HepG2 (cell line): ENCODE measurements at regions not wholly inside any gene's neighbourhood (a gene's known extent, or its start where the extent isn't known, plus 50 kb on each side); places are given as distances from the start of the nearest gene placed in this dataset.

ENCODE experiments used
- ATAC-seq: fragments of 200-7000 bp; cut with Tn5 transposase; 3 replicates; pipeline ENCODE4 v1.9.1; 2020; ENCODE audit warnings: mild to moderate bottlenecking, moderate library complexity
- BruUV-seq: library from RNA; stranded (reverse); fragments of 400-500 nt; replicated peaks from 2 replicates; lab custom pipeline; 2021; lab: Mats Ljungman, UMichigan
- CTCF ChIA-PET: fragments of 300-600 bp; formaldehyde crosslinking; extraction: SDS; loops from one replicate; lab custom pipeline; 2021; ENCODE audit warnings: low total read pairs, inconsistent platforms, low intra/inter-chr PET ratio; lab: Yijun Ruan, JAX
- POLR2A ChIA-PET: fragments of 350-600 bp; sonication (Branson Sonifier 250); formaldehyde crosslinking; loops from one replicate; lab custom pipeline; 2020; ENCODE audit warnings: antibody characterized with exemption, inconsistent platforms; lab: Yijun Ruan, JAX
- DNase-seq: peaks from one replicate; pipeline ENCODE4 v3.0.0-alpha.2; 2015; ENCODE audit warnings: low spot score
- FAIRE-seq: peaks from 3 replicates; lab custom pipeline; 2011; peaks lifted over from hg19 to GRCh38; lab: Jason Lieb, UNC
- H2AFZ ChIP-seq: one replicate; pipeline ENCODE4 v1.6.1; 2011; ENCODE audit warnings: low read length, inconsistent platforms
- H3K27ac ChIP-seq: fragments of 300-600 bp; 3 replicates; pipeline ENCODE4 v1.8.0; 2011; ENCODE audit warnings: mixed run types, mild to moderate bottlenecking, mixed read lengths, low read length, inconsistent platforms; ENCODE audit not compliant: insufficient read depth; ENCODE audit errors: extremely low read length
- H3K27me3 ChIP-seq, 2 experiments: fragments of 200-600 bp in 1 of 2; 2 replicates in 1 of 2; 3 replicates in 1 of 2; pipeline versions ENCODE4 v1.6.0 to v1.8.0; 2011; ENCODE audit warnings: low read length in 2 of 2, mild to moderate bottlenecking in 2 of 2, moderate library complexity in 2 of 2, inconsistent platforms in 1 of 2; ENCODE audit not compliant: insufficient read depth in 2 of 2, control insufficient read depth in 1 of 2
- H3K36me3 ChIP-seq, 2 experiments: fragments of 200-600 bp in 1 of 2; replicated peaks in 1 of 2; 2 replicates in 1 of 2; 3 replicates in 1 of 2; pipeline versions ENCODE4 v1.5.1 to v1.8.0; 2011; ENCODE audit warnings: low read length in 2 of 2, inconsistent platforms in 1 of 2; ENCODE audit not compliant: insufficient read depth in 2 of 2, control insufficient read depth in 1 of 2
- H3K4me1 ChIP-seq: 2 replicates; pipeline ENCODE4 v1.5.1; 2012; ENCODE audit warnings: low read length, inconsistent platforms; ENCODE audit not compliant: insufficient read depth
- H3K4me2 ChIP-seq: 2 replicates; pipeline ENCODE4 v1.6.0; 2011; ENCODE audit warnings: low read depth, low read length, inconsistent platforms
- H3K4me3 ChIP-seq, 3 experiments: fragments of 200-600 bp in 1 of 3; sonication (generic), shearing (Covaris generic) in 1 of 3; replicated peaks in 1 of 3; 2 replicates each; pipeline ENCODE4 v1.5.1; 2011 to 2016; ENCODE audit warnings: low read length in 3 of 3, inconsistent platforms in 2 of 3, low read depth in 2 of 3, mild to moderate bottlenecking in 2 of 3, control low read depth in 1 of 3, mixed read lengths in 1 of 3; ENCODE audit not compliant: insufficient read depth in 1 of 3
- H3K79me2 ChIP-seq: one replicate; pipeline ENCODE4 v1.6.1; 2011; ENCODE audit warnings: low read length, inconsistent platforms; ENCODE audit not compliant: insufficient read depth
- H3K9ac ChIP-seq: 2 replicates; pipeline ENCODE4 v1.6.0; 2011; ENCODE audit warnings: mild to moderate bottlenecking, low read depth, low read length, inconsistent platforms; ENCODE audit not compliant: insufficient read depth
- H3K9me3 ChIP-seq: 2 replicates; pipeline ENCODE4 v1.5.1; 2012; ENCODE audit warnings: mild to moderate bottlenecking, low read length
- H4K20me1 ChIP-seq: 2 replicates; pipeline ENCODE4 v1.6.0; 2011; ENCODE audit warnings: inconsistent platforms, mild to moderate bottlenecking, low read length, moderate library complexity; ENCODE audit not compliant: insufficient read depth
- CCDC6 ChIP-seq: sonication (generic); formaldehyde crosslinking; IDR thresholded peaks from 2 replicates; pipeline ENCODE4 v1.8.1; 2022; ENCODE audit warnings: mild to moderate bottlenecking, missing genetic modification reagents, moderate library complexity
- GATAD1 ChIP-seq: IDR thresholded peaks from 2 replicates; pipeline ENCODE4 v1.6.1; 2016; ENCODE audit warnings: missing genetic modification reagents, missing compliant biosample characterization
- HMGA1 ChIP-seq: sonication (generic); formaldehyde crosslinking; conservative IDR thresholded peaks from 2 replicates; pipeline ENCODE4 v1.4.0; 2020; ENCODE audit warnings: missing genetic modification reagents
- IKZF1 ChIP-seq: fragments of 450-650 bp; IDR thresholded peaks from 2 replicates; pipeline ENCODE4 v1.7.1; 2016
- JDP2 ChIP-seq: sonication (generic); formaldehyde crosslinking; IDR thresholded peaks from 2 replicates; pipeline ENCODE4 v1.8.1; 2022; ENCODE audit warnings: missing genetic modification reagents, borderline replicate concordance
- PHF21A ChIP-seq: sonication (generic); formaldehyde crosslinking; IDR thresholded peaks from 2 replicates; pipeline ENCODE4 v1.5.0; 2020; ENCODE audit warnings: mild to moderate bottlenecking, missing genetic modification reagents
- POLR2AphosphoS5 ChIP-seq: IDR thresholded peaks from 2 replicates; pipeline ENCODE4 v1.6.1; 2012; ENCODE audit warnings: low read depth, low read length
- POLR2G ChIP-seq: fragments of 200-400 bp; formaldehyde crosslinking; IDR thresholded peaks from 2 replicates; pipeline ENCODE4 v1.6.1; 2018; ENCODE audit warnings: mild to moderate bottlenecking, low read depth, low read length, moderate library complexity
- PPARG ChIP-seq: conservative IDR thresholded peaks from 2 replicates; pipeline ENCODE4 v1.6.1; 2016; ENCODE audit warnings: missing biosample characterization, missing genetic modification reagents
- RBM39 ChIP-seq: fragments of 200-400 bp; formaldehyde crosslinking; IDR thresholded peaks from one replicate; pipeline ENCODE4 v1.6.1; 2018; ENCODE audit warnings: antibody characterized with exemption, mild to moderate bottlenecking, low read depth, low read length; ENCODE audit not compliant: poor library complexity, severe bottlenecking
- RXRB ChIP-seq: IDR thresholded peaks from 2 replicates; pipeline ENCODE4 v1.6.1; 2016; ENCODE audit warnings: borderline replicate concordance, missing genetic modification reagents, missing compliant biosample characterization
- SMAD1 ChIP-seq: sonication (generic); formaldehyde crosslinking; IDR thresholded peaks from 2 replicates; pipeline ENCODE4 v1.4.0; 2020; ENCODE audit warnings: missing genetic modification reagents, low read depth, mild to moderate bottlenecking, borderline replicate concordance
- TBP ChIP-seq: sonication (generic); formaldehyde crosslinking; IDR thresholded peaks from 2 replicates; pipeline ENCODE4 v1.5.0; 2020; ENCODE audit warnings: missing genetic modification reagents
- TBX3 ChIP-seq: fragments of 450-650 bp; IDR thresholded peaks from 2 replicates; pipeline ENCODE4 v1.6.1; 2017; ENCODE audit warnings: antibody characterized with exemption, mild to moderate bottlenecking, inconsistent platforms, borderline replicate concordance
- THYN1 ChIP-seq: sonication (generic); formaldehyde crosslinking; IDR thresholded peaks from 2 replicates; pipeline ENCODE4 v1.8.1; 2023; ENCODE audit warnings: low read depth, mild to moderate bottlenecking, moderate library complexity, missing genetic modification reagents, borderline replicate concordance
- ZNF205 ChIP-seq: IDR thresholded peaks from 2 replicates; pipeline ENCODE4 v1.6.1; 2018; ENCODE audit warnings: missing biosample characterization, missing genetic modification reagents
- ZNF292 ChIP-seq: sonication (generic); formaldehyde crosslinking; IDR thresholded peaks from 2 replicates; pipeline ENCODE4 v1.8.1; 2022; ENCODE audit warnings: mild to moderate bottlenecking, low read depth, missing genetic modification reagents, borderline replicate concordance
- ZNF644 ChIP-seq: IDR thresholded peaks from 2 replicates; pipeline ENCODE4 v1.6.1; 2016; ENCODE audit warnings: low read depth
- ZNF720 ChIP-seq: sonication (generic); formaldehyde crosslinking; IDR thresholded peaks from 2 replicates; pipeline ENCODE4 v1.4.0; 2020; ENCODE audit warnings: missing genetic modification reagents
- WGBS: methylation state at CpG from one replicate; pipeline ENCODE4 v1.1.6; 2017; ENCODE audit warnings: low lambda C conversion rate; 5-methylcytosine and 5-hydroxymethylcytosine counted together
- in situ Hi-C: cut with HindIII; loops from 2 replicates; pipeline ENCODE4 v1.10.0; 2017; ENCODE audit warnings: low pct_unique_long_range_greater_than_20kb; ENCODE audit not compliant: extremely low pct_ligation_motif_present
- intact Hi-C: fragments of 100-400 bp; cut with micrococcal nuclease; formaldehyde crosslinking; loops from one replicate; pipeline ENCODE4 v1.10.0; 2022; ENCODE audit not compliant: unreplicated experiment
- TF ChIP-seq, protein P1 (sequence below): sonication (generic); formaldehyde crosslinking; IDR thresholded peaks from 2 replicates; pipeline ENCODE4 v1.9.0; 2022; ENCODE audit warnings: missing genetic modification reagents, mild to moderate bottlenecking, borderline replicate concordance
- TF ChIP-seq, protein P2 (sequence below): IDR thresholded peaks from 2 replicates; pipeline ENCODE4 v1.6.1; 2016; ENCODE audit warnings: mild to moderate bottlenecking, missing biosample characterization, missing genetic modification reagents
- TF ChIP-seq, protein P3 (sequence below): sonication (generic); formaldehyde crosslinking; IDR thresholded peaks from 2 replicates; pipeline ENCODE4 v1.5.1; 2020; ENCODE audit warnings: missing genetic modification reagents, mild to moderate bottlenecking, borderline replicate concordance

DNA sequence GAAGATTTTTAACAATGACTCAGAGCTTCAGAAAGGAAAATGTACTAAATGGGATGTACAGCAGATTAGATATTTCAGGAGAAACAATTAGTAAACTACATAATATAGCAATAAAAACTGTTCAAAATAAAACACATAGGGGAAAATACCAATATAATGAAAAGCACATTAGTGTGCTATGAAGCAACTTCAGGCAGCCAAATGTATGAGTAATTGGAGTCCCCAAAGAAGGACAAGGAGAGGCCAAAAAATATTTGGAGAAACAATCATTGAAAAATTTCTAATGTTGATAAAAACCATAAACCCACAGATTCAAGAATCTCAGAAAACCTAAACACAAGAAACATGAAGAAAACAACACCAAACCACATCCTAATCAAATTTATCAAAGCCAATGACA is 129.3 kb upstream of the CHRDL1 start (continued):
- TF ChIP-seq, protein P1, sequence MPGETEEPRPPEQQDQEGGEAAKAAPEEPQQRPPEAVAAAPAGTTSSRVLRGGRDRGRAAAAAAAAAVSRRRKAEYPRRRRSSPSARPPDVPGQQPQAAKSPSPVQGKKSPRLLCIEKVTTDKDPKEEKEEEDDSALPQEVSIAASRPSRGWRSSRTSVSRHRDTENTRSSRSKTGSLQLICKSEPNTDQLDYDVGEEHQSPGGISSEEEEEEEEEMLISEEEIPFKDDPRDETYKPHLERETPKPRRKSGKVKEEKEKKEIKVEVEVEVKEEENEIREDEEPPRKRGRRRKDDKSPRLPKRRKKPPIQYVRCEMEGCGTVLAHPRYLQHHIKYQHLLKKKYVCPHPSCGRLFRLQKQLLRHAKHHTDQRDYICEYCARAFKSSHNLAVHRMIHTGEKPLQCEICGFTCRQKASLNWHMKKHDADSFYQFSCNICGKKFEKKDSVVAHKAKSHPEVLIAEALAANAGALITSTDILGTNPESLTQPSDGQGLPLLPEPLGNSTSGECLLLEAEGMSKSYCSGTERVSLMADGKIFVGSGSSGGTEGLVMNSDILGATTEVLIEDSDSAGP (CRISPR knock-in tag), result no peak
- TF ChIP-seq, protein P2, sequence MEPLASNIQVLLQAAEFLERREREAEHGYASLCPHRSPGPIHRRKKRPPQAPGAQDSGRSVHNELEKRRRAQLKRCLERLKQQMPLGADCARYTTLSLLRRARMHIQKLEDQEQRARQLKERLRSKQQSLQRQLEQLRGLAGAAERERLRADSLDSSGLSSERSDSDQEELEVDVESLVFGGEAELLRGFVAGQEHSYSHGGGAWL, result no peak
- TF ChIP-seq POLR2G, result no peak
- TF ChIP-seq ZNF292 (CRISPR knock-in tag), result no peak
- TF ChIP-seq IKZF1, result no peak
- no peak for TF ChIP-seq GATAD1
- TF ChIP-seq SMAD1 (CRISPR knock-in tag), result no peak
- no peak for TF ChIP-seq POLR2AphosphoS5
- TF ChIP-seq TBP, result no peak
- TF ChIP-seq, protein P3, sequence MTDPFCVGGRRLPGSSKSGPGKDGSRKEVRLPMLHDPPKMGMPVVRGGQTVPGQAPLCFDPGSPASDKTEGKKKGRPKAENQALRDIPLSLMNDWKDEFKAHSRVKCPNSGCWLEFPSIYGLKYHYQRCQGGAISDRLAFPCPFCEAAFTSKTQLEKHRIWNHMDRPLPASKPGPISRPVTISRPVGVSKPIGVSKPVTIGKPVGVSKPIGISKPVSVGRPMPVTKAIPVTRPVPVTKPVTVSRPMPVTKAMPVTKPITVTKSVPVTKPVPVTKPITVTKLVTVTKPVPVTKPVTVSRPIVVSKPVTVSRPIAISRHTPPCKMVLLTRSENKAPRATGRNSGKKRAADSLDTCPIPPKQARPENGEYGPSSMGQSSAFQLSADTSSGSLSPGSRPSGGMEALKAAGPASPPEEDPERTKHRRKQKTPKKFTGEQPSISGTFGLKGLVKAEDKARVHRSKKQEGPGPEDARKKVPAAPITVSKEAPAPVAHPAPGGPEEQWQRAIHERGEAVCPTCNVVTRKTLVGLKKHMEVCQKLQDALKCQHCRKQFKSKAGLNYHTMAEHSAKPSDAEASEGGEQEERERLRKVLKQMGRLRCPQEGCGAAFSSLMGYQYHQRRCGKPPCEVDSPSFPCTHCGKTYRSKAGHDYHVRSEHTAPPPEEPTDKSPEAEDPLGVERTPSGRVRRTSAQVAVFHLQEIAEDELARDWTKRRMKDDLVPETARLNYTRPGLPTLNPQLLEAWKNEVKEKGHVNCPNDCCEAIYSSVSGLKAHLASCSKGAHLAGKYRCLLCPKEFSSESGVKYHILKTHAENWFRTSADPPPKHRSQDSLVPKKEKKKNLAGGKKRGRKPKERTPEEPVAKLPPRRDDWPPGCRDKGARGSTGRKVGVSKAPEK (CRISPR knock-in tag), result no peak

DNA sequence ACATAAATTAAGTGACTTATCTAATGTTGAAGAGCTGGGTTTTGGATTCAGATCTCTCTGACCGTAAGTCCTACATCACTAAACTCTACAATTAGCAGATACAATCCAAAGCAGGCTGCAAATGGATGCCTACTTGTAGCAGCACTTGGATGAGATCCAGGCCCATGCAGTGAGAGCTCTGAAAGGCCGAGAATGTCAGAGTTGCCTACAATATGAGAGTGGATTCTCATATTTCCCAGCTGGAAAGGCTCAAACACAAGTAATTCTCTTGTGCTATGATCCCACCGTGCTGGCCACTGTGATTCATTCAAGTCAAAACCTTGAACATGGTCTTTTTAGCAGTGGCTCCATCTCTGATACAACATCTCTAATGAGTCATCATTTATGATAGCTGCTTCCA is 125.4 kb upstream of the CHRDL1 start:
- WGBS, result 26% methylated on average over 2 of the region's 3 CpGs
- intact Hi-C loops (no loop called here), in situ Hi-C loops (no loop called here)
- FAIRE-seq (no peak), DNase-seq (no peak), ATAC-seq (no peak)
- H2AFZ ChIP-seq, result no peak overlapping the region
- no peak overlapping the region for H3K9ac ChIP-seq
- H3K9me3 ChIP-seq, result no peaks in the 10 kb centered on the region
- no peak overlapping the region for H3K4me3 ChIP-seq
- no TSS peak for BruUV-seq
- no peaks in the 10 kb centered on the region for H3K79me2 ChIP-seq
- H4K20me1 ChIP-seq, result no peaks in the 10 kb centered on the region
- H3K27ac ChIP-seq, result no peak overlapping the region
- H3K36me3 ChIP-seq, result no peaks in the 10 kb centered on the region
- H3K4me2 ChIP-seq, result no peak overlapping the region
- no peaks in the 10 kb centered on the region for H3K4me1 ChIP-seq
- H3K27me3 ChIP-seq, result no peaks in the 10 kb centered on the region
- POLR2A ChIA-PET, result no interaction called here
- CTCF ChIA-PET, result no interaction called here
- TF ChIP-seq JDP2 (CRISPR knock-in tag) (no peak), HMGA1 (CRISPR knock-in tag) (no peak), TBX3 (no peak), RXRB (CRISPR knock-in tag) (no peak), PPARG (no peak), PHF21A (CRISPR knock-in tag) (no peak), ZNF205 (CRISPR knock-in tag) (no peak), ZNF720 (CRISPR knock-in tag) (no peak), THYN1 (CRISPR knock-in tag) (no peak), ZNF644 (CRISPR knock-in tag) (no peak), RBM39 (no peak), CCDC6 (CRISPR knock-in tag) (no peak)
